ENCODE measurements at regions not wholly inside any gene's neighbourhood (a gene's known extent, or its start where the extent isn't known, plus 50 kb on each side); places are given as distances from the start of the nearest gene placed in this dataset.
"Not testable (repeated sequence)": the region's sequence is repeated elsewhere in the genome, so short reads cannot be mapped to it uniquely, and the experiment has no call there.

GRCh38 chr14:56064513-56064912, 53.7 kb upstream of the PELI2 start:
- ATAC-seq (ENCODE audit: insufficient read depth, low read depth) (no peak), DNase-seq (no peak)
- TF ChIP-seq CTCF (IDR thresholded peaks at IDR 0.05; ENCODE audit: borderline replicate concordance, extremely low read depth, low read length, poor library complexity, severe bottlenecking), result no peak
- TF ChIP-seq EZH2 (IDR thresholded peaks at IDR 0.05; ENCODE audit: borderline replicate concordance, low read depth, low read length, severe bottlenecking), result no peak
- Histone ChIP-seq H3K79me2 (ENCODE audit: insufficient read depth, low read length) (no peaks in the 10 kb centered on the region), H3K4me1 (ENCODE audit: insufficient read depth, low read length) (no peaks in the 10 kb centered on the region), H3K27me3 (ENCODE audit: insufficient read depth, low read length, poor library complexity) (no peaks in the 10 kb centered on the region), H2AFZ (ENCODE audit: low read depth, low read length) (no peak overlapping the region), H4K20me1 (ENCODE audit: insufficient read depth, low read length) (no peaks in the 10 kb centered on the region), H3K27ac (ENCODE audit: low read length) (no peak overlapping the region), H3K9me3 (ENCODE audit: insufficient read depth, low read length, severe bottlenecking) (no peaks in the 10 kb centered on the region), H3K4me3 (ENCODE audit: low read depth in 1 of 2, low read length in 2 of 2) (no peak overlapping the region), H3K36me3 (ENCODE audit: insufficient read depth, low read length) (no peaks in the 10 kb centered on the region), H3K4me2 (ENCODE audit: insufficient read depth, low read length) (no peak overlapping the region), H3K9ac (ENCODE audit: low read depth, low read length) (no peak overlapping the region)

GRCh38 chr14:56065199-56065598, 53.0 kb upstream of the PELI2 start:
- H2AFZ ChIP-seq (ENCODE audit: low read depth, low read length); H3K4me2 ChIP-seq (ENCODE audit: insufficient read depth, low read length); H3K4me3 ChIP-seq (ENCODE audit: low read depth in 1 of 2, low read length in 2 of 2); H4K20me1 ChIP-seq (ENCODE audit: insufficient read depth, low read length); DNase-seq; ATAC-seq (ENCODE audit: insufficient read depth, low read depth); H3K9me3 ChIP-seq (ENCODE audit: insufficient read depth, low read length, severe bottlenecking); H3K9ac ChIP-seq (ENCODE audit: low read depth, low read length); H3K27me3 ChIP-seq (ENCODE audit: insufficient read depth, low read length, poor library complexity); H3K4me1 ChIP-seq (ENCODE audit: insufficient read depth, low read length); H3K79me2 ChIP-seq (ENCODE audit: insufficient read depth, low read length); H3K36me3 ChIP-seq (ENCODE audit: insufficient read depth, low read length); H3K27ac ChIP-seq (ENCODE audit: low read length): not testable (repeated sequence)

- H3K36me3 ChIP-seq (ENCODE audit: insufficient read depth, low read length), result no peaks in the 10 kb centered on the region
- H3K9ac ChIP-seq (ENCODE audit: low read depth, low read length), result no peak overlapping the region
- DNase-seq (no peak), ATAC-seq (ENCODE audit: insufficient read depth, low read depth) (no peak)
- H3K9me3 ChIP-seq (ENCODE audit: insufficient read depth, low read length, severe bottlenecking), result no peaks in the 10 kb centered on the region
- no peak overlapping the region for H3K4me3 ChIP-seq (ENCODE audit: low read depth in 1 of 2, low read length in 2 of 2)
- no peak overlapping the region for H3K4me2 ChIP-seq (ENCODE audit: insufficient read depth, low read length)
- no peaks in the 10 kb centered on the region for H3K79me2 ChIP-seq (ENCODE audit: insufficient read depth, low read length)
- TF ChIP-seq CTCF (IDR thresholded peaks at IDR 0.05; ENCODE audit: borderline replicate concordance, extremely low read depth, low read length, poor library complexity, severe bottlenecking) (no peak), EZH2 (IDR thresholded peaks at IDR 0.05; ENCODE audit: borderline replicate concordance, low read depth, low read length, severe bottlenecking) (no peak)
- no peak overlapping the region for H3K27ac ChIP-seq (ENCODE audit: low read length)
- no peaks in the 10 kb centered on the region for H3K4me1 ChIP-seq (ENCODE audit: insufficient read depth, low read length)
- H2AFZ ChIP-seq (ENCODE audit: low read depth, low read length), result no peak overlapping the region
- H4K20me1 ChIP-seq (ENCODE audit: insufficient read depth, low read length), result no peaks in the 10 kb centered on the region
- H3K27me3 ChIP-seq (ENCODE audit: insufficient read depth, low read length, poor library complexity), result no peaks in the 10 kb centered on the region
Observed at GRCh38 chr14:56065621-56066290, 52.5 kb upstream of the PELI2 start.

Data from DND-41 (cell line).